ENCODE measurements at regions not wholly inside any gene's neighbourhood (a gene's known extent, or its start where the extent isn't known, plus 50 kb on each side); places are given as distances from the start of the nearest gene placed in this dataset.

DNA sequence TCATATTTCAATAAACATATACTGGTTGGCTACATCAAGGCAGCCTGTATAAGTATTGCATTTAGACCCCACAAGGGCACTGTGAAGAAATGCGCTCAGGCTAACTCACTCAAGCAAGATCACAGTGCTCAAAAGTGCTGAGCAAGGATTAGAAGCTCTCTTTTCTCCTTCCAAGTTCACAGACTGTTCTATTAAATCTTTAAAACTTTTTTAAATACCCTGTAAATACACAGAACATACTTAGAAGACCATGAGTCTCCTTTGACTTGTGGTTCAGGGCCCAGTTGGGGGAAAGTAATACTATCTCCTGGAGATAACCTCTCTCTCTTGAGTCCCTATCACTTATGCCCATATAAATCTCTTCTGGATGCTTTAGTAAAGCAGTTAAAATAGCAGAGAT lies 152.9 kb downstream of the SP3 start:
- Histone ChIP-seq H3K4me1 (no peaks in the 10 kb centered on the region), H3K9me3 (no peaks in the 10 kb centered on the region), H3K36me3 (no peaks in the 10 kb centered on the region), H3K4me3 (ENCODE audit: low read depth, low read length) (no peak overlapping the region), H3K27me3 (no peaks in the 10 kb centered on the region)
- TF ChIP-seq, protein P1, sequence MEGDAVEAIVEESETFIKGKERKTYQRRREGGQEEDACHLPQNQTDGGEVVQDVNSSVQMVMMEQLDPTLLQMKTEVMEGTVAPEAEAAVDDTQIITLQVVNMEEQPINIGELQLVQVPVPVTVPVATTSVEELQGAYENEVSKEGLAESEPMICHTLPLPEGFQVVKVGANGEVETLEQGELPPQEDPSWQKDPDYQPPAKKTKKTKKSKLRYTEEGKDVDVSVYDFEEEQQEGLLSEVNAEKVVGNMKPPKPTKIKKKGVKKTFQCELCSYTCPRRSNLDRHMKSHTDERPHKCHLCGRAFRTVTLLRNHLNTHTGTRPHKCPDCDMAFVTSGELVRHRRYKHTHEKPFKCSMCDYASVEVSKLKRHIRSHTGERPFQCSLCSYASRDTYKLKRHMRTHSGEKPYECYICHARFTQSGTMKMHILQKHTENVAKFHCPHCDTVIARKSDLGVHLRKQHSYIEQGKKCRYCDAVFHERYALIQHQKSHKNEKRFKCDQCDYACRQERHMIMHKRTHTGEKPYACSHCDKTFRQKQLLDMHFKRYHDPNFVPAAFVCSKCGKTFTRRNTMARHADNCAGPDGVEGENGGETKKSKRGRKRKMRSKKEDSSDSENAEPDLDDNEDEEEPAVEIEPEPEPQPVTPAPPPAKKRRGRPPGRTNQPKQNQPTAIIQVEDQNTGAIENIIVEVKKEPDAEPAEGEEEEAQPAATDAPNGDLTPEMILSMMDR (IDR thresholded peaks at IDR 0.05; ENCODE audit: low read depth, low read length) = no peak
- DNase-seq = no peak

DNA sequence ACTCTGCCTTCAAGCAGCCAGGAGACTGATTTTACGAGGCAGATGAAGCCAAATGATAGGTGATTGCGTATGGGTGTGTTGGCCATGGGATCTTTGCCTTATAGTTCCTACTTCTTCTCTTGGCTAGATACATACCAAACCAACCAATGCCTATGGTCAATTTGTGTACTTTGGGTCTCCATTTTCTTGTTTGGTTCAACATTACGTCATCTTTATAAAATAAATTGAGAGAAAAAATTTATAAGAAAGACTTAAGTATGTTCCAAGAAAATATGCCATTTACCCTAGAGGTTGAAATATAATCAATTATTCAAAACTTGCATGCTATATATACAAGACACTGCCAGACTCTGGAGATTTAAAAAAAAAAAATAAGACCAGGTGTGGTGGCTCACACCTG lies 150.9 kb downstream of the SP3 start:
- H3K4me1 ChIP-seq = no peaks in the 10 kb centered on the region
- no peak for DNase-seq
- TF ChIP-seq, protein P1 (IDR thresholded peaks at IDR 0.05; ENCODE audit: low read depth, low read length) = no peak
- H3K9me3 ChIP-seq = no peaks in the 10 kb centered on the region
- no peak overlapping the region for H3K4me3 ChIP-seq (ENCODE audit: low read depth, low read length)
- no peaks in the 10 kb centered on the region for H3K36me3 ChIP-seq
- H3K27me3 ChIP-seq = no peaks in the 10 kb centered on the region

DNA sequence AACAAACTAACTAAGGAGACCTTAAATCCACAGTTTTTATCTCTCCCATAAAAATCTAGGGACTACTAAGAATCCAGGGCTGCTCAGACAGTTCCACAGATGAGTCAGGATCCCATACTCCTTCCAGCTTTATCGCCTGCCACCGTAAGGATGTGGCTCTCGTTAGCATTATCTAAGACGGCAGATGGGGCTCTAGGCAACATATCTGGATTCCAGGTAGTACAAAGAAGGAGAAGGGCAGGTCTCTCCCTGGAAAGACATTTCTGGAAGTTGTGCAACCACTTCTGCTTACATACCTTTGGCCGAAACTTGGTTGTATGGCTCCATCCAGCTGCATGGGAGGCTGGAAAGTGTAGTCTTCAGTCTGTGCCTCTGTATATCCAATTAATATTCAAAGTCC lies 149.4 kb downstream of the SP3 start:
- H3K36me3 ChIP-seq = no peaks in the 10 kb centered on the region
- no peak for DNase-seq
- no peaks in the 10 kb centered on the region for H3K9me3 ChIP-seq
- no peaks in the 10 kb centered on the region for H3K4me1 ChIP-seq
- TF ChIP-seq, protein P1 (IDR thresholded peaks at IDR 0.05; ENCODE audit: low read depth, low read length) = no peak
- H3K4me3 ChIP-seq (ENCODE audit: low read depth, low read length) = no peak overlapping the region
- no peaks in the 10 kb centered on the region for H3K27me3 ChIP-seq

DNA sequence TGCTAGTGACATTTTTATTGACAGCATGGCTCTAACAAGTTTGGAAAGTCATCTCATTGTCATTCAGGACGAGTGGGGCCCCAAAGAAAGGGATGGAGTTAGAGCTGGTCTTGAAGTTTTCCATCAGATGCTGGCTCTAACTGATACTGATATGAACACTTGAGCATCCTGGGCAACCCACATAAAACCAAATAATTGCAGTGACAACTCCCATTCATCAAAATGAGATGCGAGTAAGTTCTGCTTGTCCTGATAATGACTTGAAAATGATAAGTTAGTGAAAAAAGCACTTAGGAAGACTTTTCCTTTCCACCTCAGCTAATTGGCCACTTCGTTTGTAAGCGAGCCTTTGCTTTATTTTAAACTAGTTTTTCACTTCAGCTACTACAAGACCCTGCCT lies 147.6 kb downstream of the SP3 start:
- Histone ChIP-seq H3K4me1 (no peaks in the 10 kb centered on the region), H3K36me3 (no peaks in the 10 kb centered on the region), H3K4me3 (ENCODE audit: low read depth, low read length) (no peak overlapping the region), H3K27me3 (no peaks in the 10 kb centered on the region), H3K9me3 (no peaks in the 10 kb centered on the region)
- TF ChIP-seq, protein P1 (IDR thresholded peaks at IDR 0.05; ENCODE audit: low read depth, low read length) = no peak
- no peak for DNase-seq

DNA sequence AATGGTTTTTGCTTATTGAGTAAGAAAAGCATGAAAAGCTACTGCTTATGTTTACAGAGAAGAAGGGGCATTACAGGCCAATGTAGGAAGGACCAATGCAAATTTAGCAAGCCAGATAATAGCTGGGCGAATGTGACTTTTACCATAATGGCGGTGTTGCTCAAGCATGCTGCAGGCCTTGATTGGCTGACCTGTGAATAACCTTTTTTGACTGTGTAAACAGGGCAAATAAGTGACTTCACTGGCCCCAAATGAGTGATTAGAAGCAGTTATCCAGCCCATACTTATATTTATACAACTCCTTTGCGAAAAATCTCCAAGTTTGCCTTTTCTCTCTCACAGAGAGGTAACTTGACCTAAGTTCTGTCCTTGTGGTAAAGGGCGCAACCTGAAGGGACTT lies 146.9 kb downstream of the SP3 start:
- H3K9me3 ChIP-seq = no peaks in the 10 kb centered on the region
- no peak overlapping the region for H3K4me3 ChIP-seq (ENCODE audit: low read depth, low read length)
- TF ChIP-seq, protein P1 (IDR thresholded peaks at IDR 0.05; ENCODE audit: low read depth, low read length) = no peak
- no peak for DNase-seq
- H3K27me3 ChIP-seq = no peaks in the 10 kb centered on the region
- H3K4me1 ChIP-seq = no peaks in the 10 kb centered on the region
- no peaks in the 10 kb centered on the region for H3K36me3 ChIP-seq

DNA sequence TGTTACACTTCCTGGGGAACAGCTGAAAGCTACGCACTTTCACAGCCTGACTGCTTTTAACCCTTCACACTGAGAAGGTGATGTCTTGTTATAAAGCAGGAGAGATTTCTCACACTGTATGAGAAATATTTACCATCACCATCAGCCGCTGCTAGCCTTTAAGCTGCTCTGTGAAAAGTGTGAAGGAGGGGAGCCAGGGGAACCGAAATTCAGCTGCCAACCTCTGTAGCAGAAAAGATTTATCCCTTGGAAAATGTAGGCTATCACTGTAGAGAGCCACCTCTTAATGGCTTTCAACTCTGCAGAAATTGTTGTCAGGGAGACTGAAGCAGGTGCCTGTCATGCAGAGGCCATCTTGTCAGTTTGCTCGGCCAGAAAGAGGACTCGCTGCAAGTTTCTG lies 145.3 kb downstream of the SP3 start:
- DNase-seq = no peak
- Histone ChIP-seq H3K9me3 (no peaks in the 10 kb centered on the region), H3K36me3 (no peaks in the 10 kb centered on the region), H3K4me3 (ENCODE audit: low read depth, low read length) (no peak overlapping the region), H3K27me3 (no peaks in the 10 kb centered on the region), H3K4me1 (no peaks in the 10 kb centered on the region)
- TF ChIP-seq, protein P1 (IDR thresholded peaks at IDR 0.05; ENCODE audit: low read depth, low read length) = no peak
